SK-N-SH (cell line): ENCODE measurements at regions not wholly inside any gene's neighbourhood (a gene's known extent, or its start where the extent isn't known, plus 50 kb on each side); places are given as distances from the start of the nearest gene placed in this dataset.

Source experiments
- CTCF ChIA-PET: fragments of 300-600, 350-600 bp; formaldehyde crosslinking; extraction: SDS; loops from one replicate; lab custom pipeline; 2021; lab: Yijun Ruan, JAX
- POLR2A ChIA-PET: fragments of 350-600 bp; sonication (Branson Sonifier 250); formaldehyde crosslinking; extraction: SDS; loops from one replicate; lab custom pipeline; 2020; ENCODE audit warnings: antibody characterized with exemption, inconsistent platforms; lab: Yijun Ruan, JAX
- DNase-seq: peaks from one replicate; pipeline ENCODE4 v3.0.0; 2012
- H2AFZ ChIP-seq: fragments of 200-600 bp; sonication (generic); 2 replicates; pipeline ENCODE4 v1.8.1; 2016; ENCODE audit warnings: antibody characterized with exemption, mild to moderate bottlenecking, low read depth
- H3F3A ChIP-seq: fragments of 200-600 bp; sonication (generic); replicated peaks from 2 replicates; pipeline ENCODE3; 2016; ENCODE audit warnings: antibody characterized with exemption, mild to moderate bottlenecking; ENCODE audit not compliant: insufficient read depth
- H3K27ac ChIP-seq, 2 experiments: fragments of 200-500 bp in 1 of 2; fragments of 200-600 bp in 1 of 2; sonication (Bioruptor generic) in 1 of 2; sonication (generic), shearing (Covaris generic) in 1 of 2; 2 replicates each; pipeline versions ENCODE4 v1.5.1 to v1.6.1; 2014 to 2016; ENCODE audit warnings: low read depth in 2 of 2, inconsistent platforms in 1 of 2, low read length in 1 of 2, mild to moderate bottlenecking in 1 of 2, mixed read lengths in 1 of 2
- H3K27me3 ChIP-seq: fragments of 200-600 bp; sonication (generic), shearing (Covaris generic); 2 replicates; pipeline ENCODE4 v1.6.1; 2016; ENCODE audit warnings: mixed run types; ENCODE audit not compliant: insufficient read depth
- H3K36me3 ChIP-seq, 2 experiments: fragments of 200-500 bp in 1 of 2; fragments of 200-600 bp in 1 of 2; sonication (Bioruptor generic) in 1 of 2; sonication (generic) in 1 of 2; replicated peaks in 1 of 2; 2 replicates each; pipeline versions ENCODE3 to v1.5.1; 2014 to 2016; ENCODE audit warnings: low read length in 1 of 2, mild to moderate bottlenecking in 1 of 2; ENCODE audit not compliant: insufficient read depth in 2 of 2, control insufficient read depth in 1 of 2
- H3K4me1 ChIP-seq, 2 experiments: fragments of 200-500 bp in 1 of 2; fragments of 200-600 bp in 1 of 2; sonication (Bioruptor generic) in 1 of 2; sonication (generic), shearing (Covaris generic) in 1 of 2; 2 replicates each; pipeline versions ENCODE4 v1.5.1 to v1.6.1; 2014 to 2016; ENCODE audit warnings: low read depth in 1 of 2, low read length in 1 of 2, mixed run types in 1 of 2; ENCODE audit not compliant: insufficient read depth in 2 of 2, control insufficient read depth in 1 of 2
- H3K4me2 ChIP-seq: fragments of 200-600 bp; sonication (generic), shearing (Covaris generic); 2 replicates; pipeline ENCODE4 v1.6.1; 2017; ENCODE audit warnings: mixed run types
- H3K4me3 ChIP-seq, 2 experiments: fragments of 200-500 bp in 1 of 2; fragments of 200-600 bp in 1 of 2; sonication (Bioruptor generic) in 1 of 2; sonication (generic), shearing (Covaris generic) in 1 of 2; 2 replicates each; pipeline versions ENCODE4 v1.5.1 to v1.8.1; 2014 to 2016; ENCODE audit warnings: low read depth in 2 of 2, inconsistent platforms in 1 of 2, low read length in 1 of 2, mild to moderate bottlenecking in 1 of 2, mixed read lengths in 1 of 2, moderate library complexity in 1 of 2
- H3K79me2 ChIP-seq: fragments of 200-600 bp; sonication (generic); 2 replicates; pipeline ENCODE4 v1.8.1; 2017; ENCODE audit warnings: mild to moderate bottlenecking; ENCODE audit not compliant: insufficient read depth
- H3K9ac ChIP-seq: fragments of 200-600 bp; sonication (generic); 2 replicates; pipeline ENCODE4 v1.6.1; 2017; ENCODE audit warnings: mixed run types
- H3K9me2 ChIP-seq: fragments of 200-600 bp; sonication (generic); 2 replicates; pipeline ENCODE4 v1.6.1; 2017; ENCODE audit warnings: mixed run types
- H3K9me3 ChIP-seq: fragments of 200-600 bp; sonication (generic); 2 replicates; pipeline ENCODE4 v1.6.1; 2017; ENCODE audit warnings: mixed run types, mild to moderate bottlenecking, moderate library complexity
- H4K20me1 ChIP-seq: fragments of 200-600 bp; sonication (generic); 2 replicates; pipeline ENCODE4 v1.6.1; 2017; ENCODE audit warnings: mild to moderate bottlenecking, mixed run types; ENCODE audit not compliant: insufficient read depth
- CTCF ChIP-seq: fragments of 200-600 bp; sonication (generic); IDR thresholded peaks from 2 replicates; pipeline ENCODE4 v1.6.1; 2017; ENCODE audit warnings: antibody characterized with exemption, mild to moderate bottlenecking, moderate library complexity
- ELF1 ChIP-seq: IDR thresholded peaks from 2 replicates; pipeline ENCODE4 v1.4.0; 2012
- EP300 ChIP-seq, 2 experiments: IDR thresholded peaks; 2 replicates each; pipeline versions ENCODE4 v1.4.0 to v1.6.1; 2012; ENCODE audit warnings: borderline replicate concordance in 1 of 2, low read depth in 1 of 2, low read length in 1 of 2
- EZH2phosphoT487 ChIP-seq: fragments of 200-600 bp; sonication (generic); IDR thresholded peaks from 2 replicates; pipeline ENCODE4 v1.6.1; 2017; ENCODE audit warnings: low read depth, mixed run types, mild to moderate bottlenecking, antibody characterized with exemption, moderate library complexity, borderline replicate concordance
- FOXM1 ChIP-seq: IDR thresholded peaks from 2 replicates; pipeline ENCODE4 v1.4.0; 2012; ENCODE audit warnings: low read depth, mild to moderate bottlenecking
- GATA2 ChIP-seq: sonication (generic); formaldehyde crosslinking; IDR thresholded peaks from 2 replicates; pipeline ENCODE4 v1.5.0; 2020; ENCODE audit warnings: mild to moderate bottlenecking, missing genetic modification reagents
- IRF3 ChIP-seq: fragments of 150-350 bp; IDR thresholded peaks from 2 replicates; pipeline ENCODE4 v1.6.1; 2016; ENCODE audit warnings: mild to moderate bottlenecking, low read depth, low read length
- JUND ChIP-seq: IDR thresholded peaks from 2 replicates; pipeline ENCODE4 v1.4.0; 2012
- POLR2AphosphoS5 ChIP-seq: IDR thresholded peaks from 2 replicates; pipeline ENCODE4 v1.6.1; 2012; ENCODE audit warnings: low read depth, low read length
- RCOR1 ChIP-seq: fragments of 150-350 bp; IDR thresholded peaks from 2 replicates; pipeline ENCODE4 v1.6.1; 2017; ENCODE audit warnings: antibody characterized with exemption, low read length
- RXRA ChIP-seq: IDR thresholded peaks from 2 replicates; pipeline ENCODE4 v1.4.0; 2012; ENCODE audit warnings: low read depth, mild to moderate bottlenecking, borderline replicate concordance
- TCF12 ChIP-seq: IDR thresholded peaks from 2 replicates; pipeline ENCODE4 v1.4.0; 2012
- YY1 ChIP-seq: IDR thresholded peaks from 2 replicates; pipeline ENCODE4 v1.4.0; 2012; ENCODE audit warnings: low read depth, mild to moderate bottlenecking
- ZBTB33 ChIP-seq: IDR thresholded peaks from 2 replicates; pipeline ENCODE4 v1.4.0; 2012; ENCODE audit warnings: low read depth, borderline replicate concordance
- WGBS: methylation state at CpG from one replicate; pipeline ENCODE4 v1.1.6; 2017; ENCODE audit warnings: low lambda C conversion rate; 5-methylcytosine and 5-hydroxymethylcytosine counted together

- WGBS: 12% methylated on average over 5 of the region's 5 CpGs
- Histone ChIP-seq H2AFZ (no peak overlapping the region), H3K4me1 (peaks cover under 1 to 6% of the 10 kb centered on the region in 2 experiments; a peak in 3 of 4 replicates), H3K9me3 (no peaks in the 10 kb centered on the region), H3K79me2 (peaks cover 13% of the 10 kb centered on the region), H3K4me3 (no peak overlapping the region), H3K4me2 (no peak overlapping the region), H3K9ac (no peak overlapping the region), H3F3A (peaks cover 5% of the 10 kb centered on the region), H3K9me2 (no peaks in the 10 kb centered on the region), H3K27me3 (no peaks in the 10 kb centered on the region; the same call in 1 of the 2 replicates), H4K20me1 (0 out of 2 replicates have a peak, but pooled peaks cover 2% of the 10 kb centered on the region), H3K27ac (no peak overlapping the region), H3K36me3 (no peaks in the 10 kb centered on the region)
- no peak for DNase-seq
- TF ChIP-seq ELF1: no peak
- TF ChIP-seq POLR2AphosphoS5: no peak
- no peak for TF ChIP-seq RXRA
- TF ChIP-seq IRF3: no peak
- no peak for TF ChIP-seq CTCF
- TF ChIP-seq EP300 (IDR thresholded peaks at IDR 0.05; ENCODE audit: borderline replicate concordance in 1 of 2, low read depth in 1 of 2, low read length in 1 of 2): no peak
- CTCF ChIA-PET: interaction anchor here (1.0 kb wide), 1 partner anchor 48 kb away, joined by 3 read pairs; no protein-coding TSS in a partner anchor
- POLR2A ChIA-PET: no interaction called here
Measured at GRCh38 chr6:144335311-144335861, 50.3 kb downstream of the UTRN start.

- CTCF ChIA-PET: interaction anchor here (1.0 kb wide), 1 partner anchor 47 kb away, joined by 3 read pairs; no protein-coding TSS in a partner anchor
- WGBS: 17% methylated on average over 5 of the region's 5 CpGs
- no peak overlapping the region for H2AFZ ChIP-seq
- H3K27ac ChIP-seq: no peak overlapping the region
- POLR2A ChIA-PET: no interaction called here
- H3K4me1 ChIP-seq: peaks cover 6% of the 10 kb centered on the region in 2 experiments; a peak in 3 of 4 replicates
- no peak overlapping the region for H3K4me2 ChIP-seq
- no peak for DNase-seq
- TF ChIP-seq YY1: no peak
- no peak for TF ChIP-seq FOXM1
- TF ChIP-seq GATA2 (CRISPR knock-in tag): no peak
- no peak for TF ChIP-seq TCF12
- no peak for TF ChIP-seq ZBTB33
- no peak for TF ChIP-seq JUND
- TF ChIP-seq EZH2phosphoT487: no peak
- no peak for TF ChIP-seq RCOR1
- TF ChIP-seq, all 33 proteins: peak for 0
- no peaks in the 10 kb centered on the region; the same call in 1 of the 2 replicates for H3K27me3 ChIP-seq
- H3K4me3 ChIP-seq: no peak overlapping the region
- no peaks in the 10 kb centered on the region for H3K36me3 ChIP-seq
- peaks cover 5% of the 10 kb centered on the region for H3F3A ChIP-seq
- H3K79me2 ChIP-seq: peaks cover 8% of the 10 kb centered on the region
- H3K9me2 ChIP-seq: no peaks in the 10 kb centered on the region
- no peak overlapping the region for H3K9ac ChIP-seq
- H4K20me1 ChIP-seq: 0 out of 2 replicates have a peak, but pooled peaks cover 2% of the 10 kb centered on the region
- H3K9me3 ChIP-seq: no peaks in the 10 kb centered on the region
Measured at GRCh38 chr6:144335914-144336313, 50.8 kb downstream of the UTRN start.
